Neuronal stem cell (in vitro differentiated cells): ENCODE measurements at regions not wholly inside any gene's neighbourhood (a gene's known extent, or its start where the extent isn't known, plus 50 kb on each side); places are given as distances from the start of the nearest gene placed in this dataset.

Experiments
- DNase-seq: peaks from one replicate; pipeline ENCODE4 v3.0.0-alpha.2; 2013; ENCODE audit warnings: low spot score
- H2AFZ ChIP-seq: one replicate; pipeline ENCODE4 v1.6.1; 2013; ENCODE audit warnings: mild to moderate bottlenecking, low read length, inconsistent platforms
- H2AK5ac ChIP-seq: 2 replicates; pipeline ENCODE4 v1.6.1; 2013; ENCODE audit warnings: low read depth, mild to moderate bottlenecking, inconsistent platforms, low read length, moderate library complexity, mixed read lengths
- H2BK120ac ChIP-seq: 2 replicates; pipeline ENCODE4 v1.6.1; 2013; ENCODE audit warnings: low read depth, mild to moderate bottlenecking, inconsistent platforms, low read length, moderate library complexity, mixed read lengths
- H2BK12ac ChIP-seq: one replicate; pipeline ENCODE4 v1.6.1; 2013; ENCODE audit warnings: low read length, inconsistent platforms
- H2BK15ac ChIP-seq: 2 replicates; pipeline ENCODE4 v1.6.1; 2013; ENCODE audit warnings: mild to moderate bottlenecking, low read length, inconsistent platforms, mixed read lengths
- H2BK5ac ChIP-seq: one replicate; pipeline ENCODE4 v1.6.1; 2013; ENCODE audit warnings: inconsistent platforms, mild to moderate bottlenecking, low read length, moderate library complexity
- H3K14ac ChIP-seq: one replicate; pipeline ENCODE4 v1.6.1; 2013; ENCODE audit warnings: low read length, inconsistent platforms
- H3K18ac ChIP-seq: 2 replicates; pipeline ENCODE4 v1.6.1; 2013; ENCODE audit warnings: low read length, inconsistent platforms
- H3K23ac ChIP-seq: 2 replicates; pipeline ENCODE4 v1.6.1; 2013; ENCODE audit warnings: low read depth, mild to moderate bottlenecking, mixed read lengths, low read length, inconsistent platforms; ENCODE audit not compliant: poor library complexity
- H3K27ac ChIP-seq: replicated peaks from 3 replicates; pipeline ENCODE4 v1.5.1; 2013; ENCODE audit warnings: low read length, inconsistent platforms
- H3K27me3 ChIP-seq, 3 experiments: 2 replicates each; pipeline ENCODE4 v1.6.1; 2013; ENCODE audit warnings: low read length in 3 of 3, mild to moderate bottlenecking in 2 of 3, inconsistent platforms in 1 of 3, low read depth in 1 of 3, mixed read lengths in 1 of 3, moderate library complexity in 1 of 3; ENCODE audit not compliant: control insufficient read depth in 3 of 3, insufficient read depth in 3 of 3
- H3K36me3 ChIP-seq, 2 donors: replicated peaks in 1 of 2; 2 replicates each; pipeline ENCODE4 v1.6.1; 2013; ENCODE audit warnings: low read length in 2 of 2; ENCODE audit not compliant: control insufficient read depth in 2 of 2, insufficient read depth in 2 of 2
- H3K4ac ChIP-seq: 2 replicates; pipeline ENCODE4 v1.6.1; 2013; ENCODE audit warnings: inconsistent platforms, mild to moderate bottlenecking, low read length, moderate library complexity
- H3K4me1 ChIP-seq, 2 donors: 1 replicate in 1 of 2; 2 replicates in 1 of 2; pipeline ENCODE4 v1.6.1; 2013; ENCODE audit warnings: low read length in 2 of 2, low read depth in 1 of 2; ENCODE audit not compliant: control insufficient read depth in 2 of 2, insufficient read depth in 1 of 2
- H3K4me2 ChIP-seq: one replicate; pipeline ENCODE4 v1.6.1; 2013; ENCODE audit warnings: mild to moderate bottlenecking, low read length, inconsistent platforms; ENCODE audit not compliant: insufficient read depth, poor library complexity, severe bottlenecking
- H3K4me3 ChIP-seq, 2 donors: 2 replicates each; pipeline ENCODE4 v1.5.1; 2013; ENCODE audit warnings: low read length in 2 of 2, mild to moderate bottlenecking in 2 of 2, inconsistent platforms in 1 of 2, moderate library complexity in 1 of 2
- H3K79me1 ChIP-seq: one replicate; pipeline ENCODE4 v1.6.1; 2013; ENCODE audit warnings: low read depth, mild to moderate bottlenecking, inconsistent platforms, low read length, moderate library complexity
- H3K9ac ChIP-seq: one replicate; pipeline ENCODE4 v1.6.1; 2013; ENCODE audit warnings: mild to moderate bottlenecking, low read depth, low read length, inconsistent platforms; ENCODE audit not compliant: poor library complexity
- H3K9me3 ChIP-seq, 2 donors: replicated peaks in 1 of 2; 2 replicates each; pipeline versions ENCODE3 to v1.6.1; 2013; ENCODE audit warnings: low read length in 2 of 2, mild to moderate bottlenecking in 2 of 2, inconsistent platforms in 1 of 2, low read depth in 1 of 2, mixed read lengths in 1 of 2, moderate library complexity in 1 of 2; ENCODE audit not compliant: control insufficient read depth in 2 of 2, insufficient read depth in 1 of 2
- H4K8ac ChIP-seq: one replicate; pipeline ENCODE4 v1.6.1; 2013; ENCODE audit warnings: low read depth, mild to moderate bottlenecking, inconsistent platforms, low read length, moderate library complexity
- H4K91ac ChIP-seq: one replicate; pipeline ENCODE4 v1.6.1; 2013; ENCODE audit warnings: low read length, low read depth, mild to moderate bottlenecking, inconsistent platforms; ENCODE audit not compliant: poor library complexity
- WGBS, 2 donors: extraction: QIAGEN DNeasy Blood & Tissue Kit; methylation state at CpG; one replicate each; pipeline ENCODE4 v1.1.7; 2013; ENCODE audit warnings: missing lambda C conversion rate in 2 of 2, mixed read lengths in 1 of 2; ENCODE audit not compliant: insufficient read length in 2 of 2, insufficient replicate concordance in 1 of 2; ENCODE audit errors: extremely low coverage in 2 of 2; 5-methylcytosine and 5-hydroxymethylcytosine counted together

DNA sequence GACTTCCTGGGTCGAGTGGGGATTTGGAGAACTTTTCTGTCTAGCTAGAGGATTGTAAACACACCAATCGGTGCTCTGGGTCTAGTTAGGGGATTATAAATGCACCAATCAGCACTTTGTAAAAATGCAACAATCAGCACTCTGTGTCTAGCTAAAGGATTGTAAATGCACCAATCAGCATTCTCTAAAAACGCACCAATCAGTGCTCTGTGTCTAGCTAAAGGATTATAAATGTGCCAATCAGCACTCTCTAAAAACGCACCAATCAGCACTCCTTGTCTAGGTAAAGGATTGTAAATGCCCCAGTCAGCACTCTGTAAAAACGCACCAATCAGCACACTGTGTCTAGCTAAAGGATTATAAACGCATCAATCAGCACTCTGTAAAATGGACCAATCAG, 209.0 kb upstream of the SLC35B3 start:
- Histone ChIP-seq H3K23ac (no peak overlapping the region), H3K18ac (no peak overlapping the region), H3K4me2 (no peak overlapping the region), H3K4me3 (no peak overlapping the region), H2AK5ac (no peak overlapping the region), H3K27me3 (no peaks in the 10 kb centered on the region), H3K36me3 (no peaks in the 10 kb centered on the region), H3K4me1 (peaks cover 0 to 1% of the 10 kb centered on the region in 2 donors), H3K9ac (no peak overlapping the region), H4K91ac (no peak overlapping the region), H2BK5ac (no peak overlapping the region), H3K79me1 (no peaks in the 10 kb centered on the region), H2BK15ac (no peak overlapping the region), H3K27ac (no peak overlapping the region), H3K9me3 (no peaks in the 10 kb centered on the region), H3K14ac (no peak overlapping the region), H3K4ac (no peak overlapping the region), H4K8ac (no peak overlapping the region), H2BK12ac (no peak overlapping the region), H2BK120ac (no peak overlapping the region), H2AFZ (no peak overlapping the region)
- DNase-seq = no peak
- WGBS, 2 donors = no CpG with 5 or more reads among the region's 6 CpGs

- no peak overlapping the region for H4K91ac ChIP-seq
- H4K8ac ChIP-seq = no peak overlapping the region
- H3K27ac ChIP-seq = no peak overlapping the region
- H3K36me3 ChIP-seq = no peaks in the 10 kb centered on the region
- no peak overlapping the region for H2AFZ ChIP-seq
- H3K27me3 ChIP-seq = no peaks in the 10 kb centered on the region
- no peak overlapping the region for H3K23ac ChIP-seq
- no peak overlapping the region for H2AK5ac ChIP-seq
- no peak overlapping the region for H2BK12ac ChIP-seq
- peak overlapping the region in 1 of 2 donors; percentile 7 for H3K4me3 ChIP-seq
- no peaks in the 10 kb centered on the region for H3K9me3 ChIP-seq
- no peak overlapping the region for H3K18ac ChIP-seq
- H3K4me2 ChIP-seq = no peak overlapping the region
- DNase-seq = no peak
- H2BK5ac ChIP-seq = no peak overlapping the region
- H3K14ac ChIP-seq = no peak overlapping the region
- no peak overlapping the region for H2BK15ac ChIP-seq
- no peak overlapping the region for H3K4ac ChIP-seq
- H3K9ac ChIP-seq = no peak overlapping the region
- no peak overlapping the region for H2BK120ac ChIP-seq
- peaks cover 0 to 1% of the 10 kb centered on the region in 2 donors for H3K4me1 ChIP-seq
- WGBS, 2 donors = no CpG with 5 or more reads among the region's 5 CpGs
- H3K79me1 ChIP-seq = no peaks in the 10 kb centered on the region
Measured at GRCh38 chr6:8642854-8643253, 207.5 kb upstream of the SLC35B3 start.

- H3K4me1 ChIP-seq = peaks cover 0 to 1% of the 10 kb centered on the region in 2 donors
- no peak overlapping the region for H3K27ac ChIP-seq
- H4K91ac ChIP-seq = no peak overlapping the region
- DNase-seq = no peak
- no peak overlapping the region for H3K4me2 ChIP-seq
- H3K27me3 ChIP-seq = no peaks in the 10 kb centered on the region
- no peaks in the 10 kb centered on the region for H3K79me1 ChIP-seq
- no peak overlapping the region for H3K18ac ChIP-seq
- WGBS, 2 donors = no CpG with 5 or more reads among the region's 3 CpGs
- H3K23ac ChIP-seq = no peak overlapping the region
- H3K4ac ChIP-seq = no peak overlapping the region
- no peak overlapping the region for H2AFZ ChIP-seq
- H2BK15ac ChIP-seq = no peak overlapping the region
- no peak overlapping the region for H4K8ac ChIP-seq
- H2BK120ac ChIP-seq = no peak overlapping the region
- no peak overlapping the region for H3K9ac ChIP-seq
- H2BK12ac ChIP-seq = no peak overlapping the region
- no peak overlapping the region for H3K14ac ChIP-seq
- H3K36me3 ChIP-seq = no peaks in the 10 kb centered on the region
- H3K9me3 ChIP-seq = no peaks in the 10 kb centered on the region
- no peak overlapping the region for H2BK5ac ChIP-seq
- no peak overlapping the region for H2AK5ac ChIP-seq
- H3K4me3 ChIP-seq = no peak overlapping the region
Measured at GRCh38 chr6:8642131-8642530, 206.8 kb upstream of the SLC35B3 start.

- no peak overlapping the region for H3K23ac ChIP-seq
- H3K4me1 ChIP-seq = peaks cover 0 to 1% of the 10 kb centered on the region in 2 donors
- H3K18ac ChIP-seq = no peak overlapping the region
- H3K27me3 ChIP-seq = no peaks in the 10 kb centered on the region
- no peak overlapping the region for H4K8ac ChIP-seq
- no peak overlapping the region for H2AFZ ChIP-seq
- H3K14ac ChIP-seq = no peak overlapping the region
- H3K79me1 ChIP-seq = no peaks in the 10 kb centered on the region
- H2BK5ac ChIP-seq = no peak overlapping the region
- DNase-seq = no peak
- H2AK5ac ChIP-seq = no peak overlapping the region
- H3K27ac ChIP-seq = no peak overlapping the region
- no peak overlapping the region for H3K4ac ChIP-seq
- H3K9ac ChIP-seq = no peak overlapping the region
- no peak overlapping the region for H3K4me3 ChIP-seq
- no peak overlapping the region for H4K91ac ChIP-seq
- no peaks in the 10 kb centered on the region for H3K9me3 ChIP-seq
- H3K4me2 ChIP-seq = no peak overlapping the region
- no peak overlapping the region for H2BK120ac ChIP-seq
- H3K36me3 ChIP-seq = no peaks in the 10 kb centered on the region
- WGBS, 2 donors = no CpG with 5 or more reads among the region's 3 CpGs
- no peak overlapping the region for H2BK15ac ChIP-seq
- no peak overlapping the region for H2BK12ac ChIP-seq
Measured at GRCh38 chr6:8639928-8640649, 204.7 kb upstream of the SLC35B3 start.
